H9 (cell line): ENCODE measurements at regions not wholly inside any gene's neighbourhood (a gene's known extent, or its start where the extent isn't known, plus 50 kb on each side); places are given as distances from the start of the nearest gene placed in this dataset.

ENCODE experiments used
- DNase-seq: peaks from one replicate; pipeline ENCODE4 v3.0.0-alpha.2; 2017
- H2AFZ ChIP-seq: one replicate; pipeline ENCODE4 v1.6.1; 2013; ENCODE audit warnings: mild to moderate bottlenecking, low read length, control low read depth, moderate library complexity
- H2AK5ac ChIP-seq: 2 replicates; pipeline ENCODE4 v1.6.1; 2013; ENCODE audit warnings: low read length, control low read depth, mixed read lengths; ENCODE audit not compliant: insufficient read length
- H2BK120ac ChIP-seq: one replicate; pipeline ENCODE4 v1.6.1; 2013; ENCODE audit warnings: low read depth, mild to moderate bottlenecking, low read length, control low read depth, inconsistent platforms; ENCODE audit not compliant: poor library complexity, severe bottlenecking
- H2BK12ac ChIP-seq: 2 replicates; pipeline ENCODE4 v1.6.1; 2013; ENCODE audit warnings: low read length, control low read depth, mixed read lengths, low read depth; ENCODE audit not compliant: insufficient read length
- H2BK15ac ChIP-seq: 2 replicates; pipeline ENCODE4 v1.6.1; 2013; ENCODE audit warnings: low read depth, low read length, control low read depth
- H2BK20ac ChIP-seq: one replicate; pipeline ENCODE4 v1.6.1; 2013; ENCODE audit warnings: low read depth, mild to moderate bottlenecking, low read length, control low read depth, inconsistent platforms; ENCODE audit not compliant: poor library complexity, severe bottlenecking
- H2BK5ac ChIP-seq: 2 replicates; pipeline ENCODE4 v1.6.1; 2013; ENCODE audit warnings: low read length, control low read depth, mixed read lengths; ENCODE audit not compliant: insufficient read length
- H3K14ac ChIP-seq: 2 replicates; pipeline ENCODE4 v1.6.1; 2013; ENCODE audit warnings: low read length, control low read depth; ENCODE audit not compliant: insufficient read depth
- H3K18ac ChIP-seq: 2 replicates; pipeline ENCODE4 v1.6.1; 2013; ENCODE audit warnings: low read depth, mild to moderate bottlenecking, mixed read lengths, low read length, control low read depth; ENCODE audit not compliant: insufficient read length
- H3K23ac ChIP-seq: 2 replicates; pipeline ENCODE4 v1.6.1; 2013; ENCODE audit warnings: low read length, control low read depth, mixed read lengths, low read depth; ENCODE audit not compliant: insufficient read length
- H3K23me2 ChIP-seq: 2 replicates; pipeline ENCODE4 v1.6.1; 2013; ENCODE audit warnings: low read depth, mild to moderate bottlenecking, mixed read lengths, low read length, control low read depth; ENCODE audit not compliant: insufficient read length, poor library complexity, severe bottlenecking
- H3K27ac ChIP-seq: 2 replicates; pipeline ENCODE4 v1.5.1; 2013; ENCODE audit warnings: low read length, control low read depth, mixed read lengths, low read depth; ENCODE audit not compliant: insufficient read length
- H3K27me3 ChIP-seq: 2 replicates; pipeline ENCODE4 v1.6.1; 2013; ENCODE audit warnings: low read length, control low read depth, inconsistent platforms; ENCODE audit not compliant: insufficient read depth
- H3K4ac ChIP-seq: 2 replicates; pipeline ENCODE4 v1.6.1; 2013; ENCODE audit warnings: low read depth, mild to moderate bottlenecking, control low read depth, inconsistent platforms, low read length, moderate library complexity
- H3K4me1 ChIP-seq: 2 replicates; pipeline ENCODE4 v1.6.1; 2013; ENCODE audit warnings: low read length, control low read depth, inconsistent platforms; ENCODE audit not compliant: insufficient read depth
- H3K4me2 ChIP-seq: 2 replicates; pipeline ENCODE4 v1.6.1; 2013; ENCODE audit warnings: low read length, control low read depth, mixed read lengths; ENCODE audit not compliant: insufficient read length, insufficient read depth
- H3K56ac ChIP-seq: 2 replicates; pipeline ENCODE4 v1.6.1; 2013; ENCODE audit warnings: low read depth, mild to moderate bottlenecking, mixed read lengths, low read length, control low read depth; ENCODE audit not compliant: insufficient read length
- H3K79me1 ChIP-seq: 2 replicates; pipeline ENCODE4 v1.6.1; 2013; ENCODE audit warnings: low read depth, mild to moderate bottlenecking, moderate library complexity, low read length, control low read depth, inconsistent platforms; ENCODE audit not compliant: insufficient read depth, poor library complexity, severe bottlenecking
- H3K79me2 ChIP-seq: 2 replicates; pipeline ENCODE4 v1.6.1; 2013; ENCODE audit warnings: low read length, control low read depth, inconsistent platforms; ENCODE audit not compliant: insufficient read depth
- H3K9ac ChIP-seq: 2 replicates; pipeline ENCODE4 v1.6.1; 2013; ENCODE audit warnings: low read length, control low read depth, mixed read lengths; ENCODE audit not compliant: insufficient read length; ENCODE audit errors: extremely low read depth
- H3K9me3 ChIP-seq: one replicate; pipeline ENCODE4 v1.6.1; 2013; ENCODE audit warnings: low read depth, low read length, inconsistent platforms; ENCODE audit not compliant: control insufficient read depth
- H3T11ph ChIP-seq: one replicate; pipeline ENCODE4 v1.6.1; 2013; ENCODE audit warnings: mild to moderate bottlenecking, low read length, control low read depth, inconsistent platforms
- H4K20me1 ChIP-seq: one replicate; pipeline ENCODE4 v1.6.1; 2013; ENCODE audit not compliant: control insufficient read depth, insufficient read length, insufficient read depth
- H4K5ac ChIP-seq: 2 replicates; pipeline ENCODE4 v1.6.1; 2013; ENCODE audit warnings: low read depth, mild to moderate bottlenecking, mixed read lengths, low read length, control low read depth; ENCODE audit not compliant: insufficient read length
- H4K8ac ChIP-seq: replicated peaks from 2 replicates; pipeline ENCODE4 v1.6.1; 2013; ENCODE audit warnings: low read length, control low read depth, mixed read lengths, low read depth; ENCODE audit not compliant: insufficient read length
- H4K91ac ChIP-seq: 2 replicates; pipeline ENCODE4 v1.6.1; 2013; ENCODE audit warnings: low read depth, mild to moderate bottlenecking, moderate library complexity, mixed read lengths, low read length, control low read depth; ENCODE audit not compliant: insufficient read length
- H3K27ac Mint-ChIP-seq, 3 experiments: 2 replicates in 2 of 3; 3 replicates in 1 of 3; pipeline ENCODE4 v1.8.0; 2020 to 2021; ENCODE audit warnings: mixed read lengths in 3 of 3, mild to moderate bottlenecking in 1 of 3, moderate library complexity in 1 of 3
- H3K27me3 Mint-ChIP-seq: 2 replicates; pipeline ENCODE4 v1.8.0; 2021; ENCODE audit warnings: low read depth, mild to moderate bottlenecking, moderate library complexity, mixed read lengths
- H3K36me3 Mint-ChIP-seq, 3 experiments: 2 replicates in 2 of 3; 3 replicates in 1 of 3; pipeline ENCODE4 v1.8.0; 2020 to 2021; ENCODE audit warnings: low read depth in 3 of 3, mixed read lengths in 3 of 3; ENCODE audit not compliant: insufficient read depth in 1 of 3
- H3K4me1 Mint-ChIP-seq, 2 experiments: 2 replicates each; pipeline ENCODE4 v1.8.0; 2020; ENCODE audit warnings: mixed read lengths in 2 of 2
- H3K4me3 Mint-ChIP-seq, 2 experiments: 2 replicates in 1 of 2; 3 replicates in 1 of 2; pipeline ENCODE4 v1.8.0; 2020 to 2021; ENCODE audit warnings: mild to moderate bottlenecking in 2 of 2, mixed read lengths in 2 of 2, moderate library complexity in 1 of 2
- H3K9me3 Mint-ChIP-seq, 2 experiments: 2 replicates in 1 of 2; 3 replicates in 1 of 2; pipeline ENCODE4 v1.8.0; 2020; ENCODE audit warnings: mild to moderate bottlenecking in 2 of 2, mixed read lengths in 2 of 2, moderate library complexity in 1 of 2
- WGBS: extraction: QIAGEN DNeasy Blood & Tissue Kit; methylation state at CpG from one replicate; pipeline ENCODE4 v1.1.7; 2013; ENCODE audit warnings: missing lambda C conversion rate, low lambda C conversion rate, mixed read lengths; ENCODE audit not compliant: insufficient read length; ENCODE audit errors: extremely low coverage; 5-methylcytosine and 5-hydroxymethylcytosine counted together
- TF ChIP-seq, protein P1 (sequence below): fragments of 200-600 bp; sonication (generic); conservative IDR thresholded peaks from 3 replicates; pipeline ENCODE4 v1.8.0; 2021; ENCODE audit warnings: antibody characterized with exemption, mild to moderate bottlenecking

DNA sequence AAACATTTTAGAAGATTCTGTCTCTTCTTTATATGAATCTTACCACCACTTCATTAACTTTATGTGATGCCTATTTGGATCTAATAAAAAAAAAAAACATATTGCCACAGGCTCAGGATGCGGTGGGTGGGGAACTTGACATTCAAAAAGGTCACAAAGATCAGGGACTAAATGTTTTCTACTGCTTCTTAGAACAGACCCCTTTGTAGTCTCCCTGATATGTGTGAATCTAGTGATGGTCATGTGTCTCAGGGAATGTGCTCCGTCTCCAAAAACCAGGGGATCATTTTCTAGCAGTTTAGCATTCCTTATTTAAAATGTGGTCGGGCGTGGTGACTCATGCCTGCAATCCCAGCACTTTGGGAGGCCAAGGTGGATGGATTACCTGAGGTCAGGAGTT lies 807.8 kb upstream of the CHAC2 start:
- Histone ChIP-seq H3K4me1 (no peaks in the 10 kb centered on the region; the same call in 1 of the 2 replicates), H4K91ac (no peak overlapping the region), H3T11ph (no peak overlapping the region), H3K23ac (no peak overlapping the region), H2BK20ac (no peak overlapping the region), H3K14ac (no peak overlapping the region), H3K79me1 (no peaks in the 10 kb centered on the region), H2BK15ac (no peak overlapping the region), H3K4ac (no peak overlapping the region), H4K5ac (no peak overlapping the region), H3K4me2 (no peak overlapping the region), H3K79me2 (no peaks in the 10 kb centered on the region), H3K18ac (no peak overlapping the region), H2BK5ac (no peak overlapping the region), H3K27ac (no peak overlapping the region), H3K9ac (no peak overlapping the region), H3K56ac (no peak overlapping the region), H3K27me3 (no peaks in the 10 kb centered on the region), H2BK120ac (no peak overlapping the region), H4K8ac (no peak overlapping the region), H4K20me1 (no peaks in the 10 kb centered on the region), H3K9me3 (no peaks in the 10 kb centered on the region), H2AFZ (no peak overlapping the region), H2AK5ac (no peak overlapping the region), H3K23me2 (no peaks in the 10 kb centered on the region), H2BK12ac (no peak overlapping the region)
- no CpG with 5 or more reads among the region's 4 CpGs for WGBS
- no peak overlapping the region for H3K27ac Mint-ChIP-seq
- TF ChIP-seq, protein P1, sequence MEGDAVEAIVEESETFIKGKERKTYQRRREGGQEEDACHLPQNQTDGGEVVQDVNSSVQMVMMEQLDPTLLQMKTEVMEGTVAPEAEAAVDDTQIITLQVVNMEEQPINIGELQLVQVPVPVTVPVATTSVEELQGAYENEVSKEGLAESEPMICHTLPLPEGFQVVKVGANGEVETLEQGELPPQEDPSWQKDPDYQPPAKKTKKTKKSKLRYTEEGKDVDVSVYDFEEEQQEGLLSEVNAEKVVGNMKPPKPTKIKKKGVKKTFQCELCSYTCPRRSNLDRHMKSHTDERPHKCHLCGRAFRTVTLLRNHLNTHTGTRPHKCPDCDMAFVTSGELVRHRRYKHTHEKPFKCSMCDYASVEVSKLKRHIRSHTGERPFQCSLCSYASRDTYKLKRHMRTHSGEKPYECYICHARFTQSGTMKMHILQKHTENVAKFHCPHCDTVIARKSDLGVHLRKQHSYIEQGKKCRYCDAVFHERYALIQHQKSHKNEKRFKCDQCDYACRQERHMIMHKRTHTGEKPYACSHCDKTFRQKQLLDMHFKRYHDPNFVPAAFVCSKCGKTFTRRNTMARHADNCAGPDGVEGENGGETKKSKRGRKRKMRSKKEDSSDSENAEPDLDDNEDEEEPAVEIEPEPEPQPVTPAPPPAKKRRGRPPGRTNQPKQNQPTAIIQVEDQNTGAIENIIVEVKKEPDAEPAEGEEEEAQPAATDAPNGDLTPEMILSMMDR, result no peak
- no peaks in the 10 kb centered on the region for H3K36me3 Mint-ChIP-seq
- H3K4me3 Mint-ChIP-seq, result no peak overlapping the region
- peaks cover 12 to 15% of the 10 kb centered on the region in 2 experiments for H3K4me1 Mint-ChIP-seq
- no peaks in the 10 kb centered on the region for H3K27me3 Mint-ChIP-seq
- DNase-seq, result no peak
- H3K9me3 Mint-ChIP-seq, result no peaks in the 10 kb centered on the region
